ENCODE measurements at regions not wholly inside any gene's neighbourhood (a gene's known extent, or its start where the extent isn't known, plus 50 kb on each side); places are given as distances from the start of the nearest gene placed in this dataset.

DNA sequence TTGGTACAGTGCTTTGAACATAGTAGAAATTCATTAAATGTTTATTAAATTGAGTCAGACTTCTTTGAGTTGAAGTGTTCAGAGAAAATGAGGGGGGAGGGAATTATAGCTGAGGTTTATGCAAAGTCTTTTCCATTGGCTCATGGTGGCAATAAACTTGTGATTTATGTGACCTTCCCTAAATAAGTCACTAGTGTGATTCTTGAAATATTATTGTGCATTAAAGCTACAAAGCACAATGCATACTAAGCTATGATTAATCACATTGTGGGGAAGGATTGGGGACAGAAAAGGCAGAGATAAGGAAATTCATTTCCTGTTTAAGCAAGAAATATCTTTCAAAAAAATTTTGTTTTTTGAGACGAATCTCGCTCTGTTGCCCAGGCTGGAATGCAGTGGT lies 877.5 kb downstream of the TFAP2A start:
- no peaks in the 10 kb centered on the region for H3K36me3 Mint-ChIP-seq
- intact Hi-C loops (cut with micrococcal nuclease) = no loop called here
- H3K27ac Mint-ChIP-seq = no peak overlapping the region
- H3K9me3 ChIP-seq (ENCODE audit: control insufficient read depth in 2 of 3, low read length in 3 of 3) = no peaks in the 10 kb centered on the region
- H3K27ac ChIP-seq (ENCODE audit: low read depth, low read length) = no peak overlapping the region
- ATAC-seq (no peak), DNase-seq (no peak)
- CTCF ChIA-PET = interaction anchor here (0.7 kb wide), 1 partner anchor 897 kb away, joined by 3 read pairs; no protein-coding TSS in a partner anchor
- POLR2A ChIA-PET = no interaction called here
- no peak overlapping the region for H3K4me3 Mint-ChIP-seq
- H3K27me3 ChIP-seq (ENCODE audit: control insufficient read depth in 2 of 2, insufficient read depth in 2 of 2, low read length in 2 of 2) = no peaks in the 10 kb centered on the region
- H3K4me3 ChIP-seq (ENCODE audit: low read length) = no peak overlapping the region
- H3K4me1 Mint-ChIP-seq = no peaks in the 10 kb centered on the region
- no peaks in the 10 kb centered on the region for H3K36me3 ChIP-seq (ENCODE audit: control insufficient read depth in 2 of 3, insufficient read depth in 3 of 3, low read length in 3 of 3)
- H3K4me1 ChIP-seq (ENCODE audit: control insufficient read depth in 2 of 2, insufficient read depth in 2 of 2, low read length in 2 of 2) = no peaks in the 10 kb centered on the region
- H3K9me3 Mint-ChIP-seq = peaks cover 0 to 3% (median 0%) of the 10 kb centered on the region in 11 donors
- H3K27me3 Mint-ChIP-seq = no peaks in the 10 kb centered on the region

DNA sequence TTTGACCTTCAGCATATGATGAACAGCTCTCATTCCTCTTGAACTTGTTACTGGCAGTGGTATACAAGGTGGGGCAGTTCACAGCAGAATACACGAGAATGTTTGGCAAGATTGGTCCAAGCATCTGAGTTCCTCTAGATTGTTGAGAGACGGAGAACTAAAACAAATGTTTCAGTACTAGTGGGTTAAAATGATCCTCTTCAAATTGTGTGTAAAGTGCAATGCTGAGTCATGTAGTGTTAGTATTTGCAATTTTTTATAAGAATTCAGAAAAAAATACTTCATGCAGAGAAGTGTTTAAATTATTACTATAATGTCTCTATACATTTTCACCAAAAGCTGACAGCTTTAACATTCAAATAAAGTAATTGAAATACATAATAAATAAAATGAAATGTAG lies 879.8 kb downstream of the TFAP2A start:
- no peak overlapping the region for H3K27ac Mint-ChIP-seq

GRCh38 chr6:9532621-9533557 lies 882.0 kb downstream of the TFAP2A start:
- DNase-seq (no peak), ATAC-seq (no peak)
- ChIA-PET POLR2A (no interaction called here), CTCF (no interaction called here)
- Histone ChIP-seq H3K36me3 (ENCODE audit: control insufficient read depth in 2 of 3, insufficient read depth in 3 of 3, low read length in 3 of 3) (no peaks in the 10 kb centered on the region), H3K4me3 (ENCODE audit: low read length) (no peak overlapping the region), H3K9me3 (ENCODE audit: control insufficient read depth in 2 of 3, low read length in 3 of 3) (no peaks in the 10 kb centered on the region), H3K27me3 (ENCODE audit: control insufficient read depth in 2 of 2, insufficient read depth in 2 of 2, low read length in 2 of 2) (no peaks in the 10 kb centered on the region), H3K4me1 (ENCODE audit: control insufficient read depth in 2 of 2, insufficient read depth in 2 of 2, low read length in 2 of 2) (no peaks in the 10 kb centered on the region), H3K27ac (ENCODE audit: low read depth, low read length) (no peak overlapping the region)
- H3K27me3 Mint-ChIP-seq = no peaks in the 10 kb centered on the region
- intact Hi-C loops (cut with micrococcal nuclease) = no loop called here
- H3K4me3 Mint-ChIP-seq = no peak overlapping the region
- H3K4me1 Mint-ChIP-seq = no peaks in the 10 kb centered on the region
- peaks cover 0 to 5% (median 3%) of the 10 kb centered on the region in 11 donors for H3K9me3 Mint-ChIP-seq
- no peaks in the 10 kb centered on the region for H3K36me3 Mint-ChIP-seq
- no peak overlapping the region for H3K27ac Mint-ChIP-seq

More for the DNA sequence above, 879.8 kb downstream of the TFAP2A start:
- no peaks in the 10 kb centered on the region for H3K4me1 Mint-ChIP-seq
- intact Hi-C loops (cut with micrococcal nuclease) = no loop called here
- H3K36me3 Mint-ChIP-seq = no peaks in the 10 kb centered on the region
- H3K36me3 ChIP-seq (ENCODE audit: control insufficient read depth in 2 of 3, insufficient read depth in 3 of 3, low read length in 3 of 3) = no peaks in the 10 kb centered on the region
- CTCF ChIA-PET = no interaction called here
- no peaks in the 10 kb centered on the region for H3K27me3 Mint-ChIP-seq
- H3K4me3 ChIP-seq (ENCODE audit: low read length) = no peak overlapping the region
- H3K9me3 Mint-ChIP-seq = peaks cover 0 to 5% (median 0%) of the 10 kb centered on the region in 11 donors
- H3K4me1 ChIP-seq (ENCODE audit: control insufficient read depth in 2 of 2, insufficient read depth in 2 of 2, low read length in 2 of 2) = no peaks in the 10 kb centered on the region
- no peak overlapping the region for H3K4me3 Mint-ChIP-seq
- POLR2A ChIA-PET = no interaction called here
- DNase-seq = no peak
- no peak overlapping the region for H3K27ac ChIP-seq (ENCODE audit: low read depth, low read length)
- no peak for ATAC-seq
- no peaks in the 10 kb centered on the region for H3K9me3 ChIP-seq (ENCODE audit: control insufficient read depth in 2 of 3, low read length in 3 of 3)
- H3K27me3 ChIP-seq (ENCODE audit: control insufficient read depth in 2 of 2, insufficient read depth in 2 of 2, low read length in 2 of 2) = no peaks in the 10 kb centered on the region

DNA sequence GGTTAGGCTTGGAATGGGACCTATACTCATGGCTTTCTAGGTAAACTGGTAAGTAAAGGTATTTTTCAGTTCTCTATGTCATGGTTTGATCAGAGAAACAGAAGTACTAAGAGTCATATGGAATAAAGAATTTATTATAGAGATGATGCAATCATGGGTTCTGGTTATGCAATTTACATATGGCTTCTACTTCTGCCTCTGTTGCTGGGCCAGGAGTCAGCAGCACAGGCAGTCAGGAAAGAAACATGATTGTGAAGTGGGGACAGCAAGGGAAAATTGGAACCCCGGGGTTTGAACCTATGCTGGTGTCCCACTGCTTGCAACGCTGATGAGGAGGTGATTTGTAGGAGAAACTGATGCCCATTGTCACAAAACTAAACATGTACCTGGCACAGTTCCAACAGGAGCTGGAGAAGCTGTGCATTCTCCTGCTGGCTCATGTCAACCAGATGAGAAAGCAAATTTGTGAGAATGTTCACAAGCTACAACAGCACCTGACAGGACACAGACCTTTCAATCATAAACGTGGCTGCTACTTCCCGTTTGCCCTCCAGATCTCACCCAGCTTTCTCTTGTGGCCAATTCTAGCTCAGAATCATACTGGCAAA lies 887.1 kb downstream of the TFAP2A start:
- peaks cover 0 to 15% (median 4%) of the 10 kb centered on the region in 11 donors for H3K9me3 Mint-ChIP-seq
- DNase-seq (no peak), ATAC-seq (no peak)
- no peaks in the 10 kb centered on the region for H3K4me1 ChIP-seq (ENCODE audit: control insufficient read depth in 2 of 2, insufficient read depth in 2 of 2, low read length in 2 of 2)
- ChIA-PET POLR2A (no interaction called here), CTCF (no interaction called here)
- no peak overlapping the region for H3K4me3 Mint-ChIP-seq
- intact Hi-C loops (cut with micrococcal nuclease) = no loop called here
- H3K36me3 Mint-ChIP-seq = no peaks in the 10 kb centered on the region
- peaks cover 0 to 4% (median 0%) of the 10 kb centered on the region in 5 donors for H3K27me3 Mint-ChIP-seq
- H3K36me3 ChIP-seq (ENCODE audit: control insufficient read depth in 2 of 3, insufficient read depth in 3 of 3, low read length in 3 of 3) = no peaks in the 10 kb centered on the region
- no peak overlapping the region for H3K27ac Mint-ChIP-seq
- no peaks in the 10 kb centered on the region for H3K4me1 Mint-ChIP-seq
- H3K27me3 ChIP-seq (ENCODE audit: control insufficient read depth in 2 of 2, insufficient read depth in 2 of 2, low read length in 2 of 2) = no peaks in the 10 kb centered on the region
- no peak overlapping the region for H3K27ac ChIP-seq (ENCODE audit: low read depth, low read length)
- H3K9me3 ChIP-seq (ENCODE audit: control insufficient read depth in 2 of 3, low read length in 3 of 3) = no peaks in the 10 kb centered on the region
- H3K4me3 ChIP-seq (ENCODE audit: low read length) = no peak overlapping the region

DNA sequence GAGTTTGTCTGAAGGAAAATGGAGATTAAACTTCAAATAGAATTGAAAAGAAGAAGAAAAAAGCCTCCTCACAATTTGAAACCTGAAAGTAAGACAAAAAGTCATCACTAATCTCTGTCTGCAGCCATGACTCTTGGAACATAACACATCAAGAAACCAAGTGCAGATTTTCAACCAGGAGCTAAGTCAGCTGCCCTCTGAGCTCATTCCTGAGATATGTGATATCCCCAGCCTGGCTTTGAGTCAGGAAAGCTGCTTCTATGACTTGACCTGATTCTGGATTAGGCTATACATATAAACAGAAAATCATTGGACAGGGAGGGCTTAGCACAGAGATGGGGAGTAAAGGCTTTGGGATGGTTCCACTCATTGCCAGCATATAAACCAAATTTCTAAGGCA lies 891.4 kb downstream of the TFAP2A start:
- no peaks in the 10 kb centered on the region for H3K9me3 ChIP-seq (ENCODE audit: control insufficient read depth in 2 of 3, low read length in 3 of 3)
- Mint-ChIP-seq H3K27ac (no peak overlapping the region), H3K4me1 (no peaks in the 10 kb centered on the region), H3K27me3 (peaks cover 0 to 4% (median 0%) of the 10 kb centered on the region in 5 donors), H3K36me3 (no peaks in the 10 kb centered on the region), H3K4me3 (no peak overlapping the region), H3K9me3 (peaks cover 0 to 10% (median 4%) of the 10 kb centered on the region in 11 donors)
- H3K27me3 ChIP-seq (ENCODE audit: control insufficient read depth in 2 of 2, insufficient read depth in 2 of 2, low read length in 2 of 2) = no peaks in the 10 kb centered on the region
- no peak overlapping the region for H3K27ac ChIP-seq (ENCODE audit: low read depth, low read length)
- DNase-seq = no peak
- no peaks in the 10 kb centered on the region for H3K36me3 ChIP-seq (ENCODE audit: control insufficient read depth in 2 of 3, insufficient read depth in 3 of 3, low read length in 3 of 3)
- no peaks in the 10 kb centered on the region for H3K4me1 ChIP-seq (ENCODE audit: control insufficient read depth in 2 of 2, insufficient read depth in 2 of 2, low read length in 2 of 2)
- CTCF ChIA-PET = no interaction called here
- intact Hi-C loops (cut with micrococcal nuclease) = no loop called here
- H3K4me3 ChIP-seq (ENCODE audit: low read length) = no peak overlapping the region
- POLR2A ChIA-PET = no interaction called here
- ATAC-seq = no peak

GRCh38 chr6:9522101-9522500 lies 892.8 kb downstream of the TFAP2A start:
- Histone ChIP-seq H3K27me3 (ENCODE audit: control insufficient read depth in 2 of 2, insufficient read depth in 2 of 2, low read length in 2 of 2) (no peaks in the 10 kb centered on the region), H3K4me1 (ENCODE audit: control insufficient read depth in 2 of 2, insufficient read depth in 2 of 2, low read length in 2 of 2) (no peaks in the 10 kb centered on the region), H3K27ac (ENCODE audit: low read depth, low read length) (no peak overlapping the region), H3K4me3 (ENCODE audit: low read length) (no peak overlapping the region), H3K9me3 (ENCODE audit: control insufficient read depth in 2 of 3, low read length in 3 of 3) (no peaks in the 10 kb centered on the region), H3K36me3 (ENCODE audit: control insufficient read depth in 2 of 3, insufficient read depth in 3 of 3, low read length in 3 of 3) (no peaks in the 10 kb centered on the region)
- Mint-ChIP-seq H3K4me3 (no peak overlapping the region), H3K27me3 (peaks cover 0 to 2% (median 0%) of the 10 kb centered on the region in 5 donors), H3K4me1 (no peaks in the 10 kb centered on the region), H3K9me3 (peaks cover 0 to 8% (median 3%) of the 10 kb centered on the region in 11 donors), H3K27ac (no peak overlapping the region), H3K36me3 (no peaks in the 10 kb centered on the region)
- intact Hi-C loops (cut with micrococcal nuclease) = no loop called here
- no peak for DNase-seq
- no peak for ATAC-seq
- CTCF ChIA-PET = no interaction called here
- POLR2A ChIA-PET = no interaction called here

GRCh38 chr6:9521152-9521530 lies 893.7 kb downstream of the TFAP2A start:
- ATAC-seq = no peak
- no peak overlapping the region for H3K4me3 ChIP-seq (ENCODE audit: low read length)
- H3K9me3 Mint-ChIP-seq = peaks cover 0 to 8% (median 3%) of the 10 kb centered on the region in 11 donors
- H3K36me3 ChIP-seq (ENCODE audit: control insufficient read depth in 2 of 3, insufficient read depth in 3 of 3, low read length in 3 of 3) = no peaks in the 10 kb centered on the region
- no peaks in the 10 kb centered on the region for H3K36me3 Mint-ChIP-seq
- no peak for DNase-seq
- no peak overlapping the region for H3K4me3 Mint-ChIP-seq
- no peak overlapping the region for H3K27ac Mint-ChIP-seq
- no peaks in the 10 kb centered on the region for H3K27me3 Mint-ChIP-seq
- intact Hi-C loops (cut with micrococcal nuclease) = no loop called here
- ChIA-PET POLR2A (no interaction called here), CTCF (no interaction called here)
- H3K9me3 ChIP-seq (ENCODE audit: control insufficient read depth in 2 of 3, low read length in 3 of 3) = no peaks in the 10 kb centered on the region
- H3K4me1 ChIP-seq (ENCODE audit: control insufficient read depth in 2 of 2, insufficient read depth in 2 of 2, low read length in 2 of 2) = no peaks in the 10 kb centered on the region
- H3K27me3 ChIP-seq (ENCODE audit: control insufficient read depth in 2 of 2, insufficient read depth in 2 of 2, low read length in 2 of 2) = no peaks in the 10 kb centered on the region
- no peaks in the 10 kb centered on the region for H3K4me1 Mint-ChIP-seq
- H3K27ac ChIP-seq (ENCODE audit: low read depth, low read length) = no peak overlapping the region
